GM12872 (cell line): ENCODE measurements at regions not wholly inside any gene's neighbourhood (a gene's known extent, or its start where the extent isn't known, plus 50 kb on each side); places are given as distances from the start of the nearest gene placed in this dataset.

Source experiments
- TF ChIP-seq, protein P1 (sequence below): IDR thresholded peaks from 3 replicates; pipeline ENCODE4 v1.5.1; 2011; ENCODE audit warnings: low read depth, mild to moderate bottlenecking, low read length, moderate library complexity; ENCODE audit not compliant: insufficient read depth

GRCh38 chr21:28598214-28598613, 394.5 kb downstream of the LTN1 start:
- TF ChIP-seq, protein P1, sequence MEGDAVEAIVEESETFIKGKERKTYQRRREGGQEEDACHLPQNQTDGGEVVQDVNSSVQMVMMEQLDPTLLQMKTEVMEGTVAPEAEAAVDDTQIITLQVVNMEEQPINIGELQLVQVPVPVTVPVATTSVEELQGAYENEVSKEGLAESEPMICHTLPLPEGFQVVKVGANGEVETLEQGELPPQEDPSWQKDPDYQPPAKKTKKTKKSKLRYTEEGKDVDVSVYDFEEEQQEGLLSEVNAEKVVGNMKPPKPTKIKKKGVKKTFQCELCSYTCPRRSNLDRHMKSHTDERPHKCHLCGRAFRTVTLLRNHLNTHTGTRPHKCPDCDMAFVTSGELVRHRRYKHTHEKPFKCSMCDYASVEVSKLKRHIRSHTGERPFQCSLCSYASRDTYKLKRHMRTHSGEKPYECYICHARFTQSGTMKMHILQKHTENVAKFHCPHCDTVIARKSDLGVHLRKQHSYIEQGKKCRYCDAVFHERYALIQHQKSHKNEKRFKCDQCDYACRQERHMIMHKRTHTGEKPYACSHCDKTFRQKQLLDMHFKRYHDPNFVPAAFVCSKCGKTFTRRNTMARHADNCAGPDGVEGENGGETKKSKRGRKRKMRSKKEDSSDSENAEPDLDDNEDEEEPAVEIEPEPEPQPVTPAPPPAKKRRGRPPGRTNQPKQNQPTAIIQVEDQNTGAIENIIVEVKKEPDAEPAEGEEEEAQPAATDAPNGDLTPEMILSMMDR, result no peak

DNA sequence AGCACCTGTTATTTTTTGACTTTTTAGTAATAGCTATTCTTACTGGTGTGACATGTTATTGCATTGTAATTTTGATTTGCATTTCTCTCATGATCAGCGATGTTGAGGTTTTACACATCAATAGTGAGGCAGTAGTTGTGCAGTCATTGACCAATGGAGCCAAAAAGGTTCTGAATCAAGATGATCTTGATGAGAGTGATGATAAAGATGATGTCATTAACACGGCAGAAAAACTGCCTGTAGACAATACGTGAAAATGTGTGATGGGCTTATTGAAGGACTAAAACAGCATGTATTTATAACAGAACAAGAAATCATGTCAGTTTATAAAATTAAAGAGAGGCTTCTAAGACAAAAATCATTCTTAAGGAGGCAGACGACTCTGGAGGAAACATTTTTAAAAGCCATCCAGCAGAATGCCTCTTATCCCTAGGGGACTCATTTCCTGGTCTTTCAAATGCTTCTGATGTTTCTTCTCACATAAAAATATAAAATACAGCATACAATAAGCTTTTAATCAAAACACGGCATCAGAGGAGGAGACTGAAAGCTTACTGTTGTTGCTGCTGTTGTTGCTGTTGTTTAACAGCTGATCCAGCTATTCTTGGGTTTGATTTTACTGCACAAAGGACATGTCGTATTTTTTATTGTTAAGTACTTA, 400.3 kb downstream of the LTN1 start:
- TF ChIP-seq, protein P1, result no peak

GRCh38 chr21:28590676-28591075, 402.0 kb downstream of the LTN1 start:
- TF ChIP-seq, protein P1, result no peak

DNA sequence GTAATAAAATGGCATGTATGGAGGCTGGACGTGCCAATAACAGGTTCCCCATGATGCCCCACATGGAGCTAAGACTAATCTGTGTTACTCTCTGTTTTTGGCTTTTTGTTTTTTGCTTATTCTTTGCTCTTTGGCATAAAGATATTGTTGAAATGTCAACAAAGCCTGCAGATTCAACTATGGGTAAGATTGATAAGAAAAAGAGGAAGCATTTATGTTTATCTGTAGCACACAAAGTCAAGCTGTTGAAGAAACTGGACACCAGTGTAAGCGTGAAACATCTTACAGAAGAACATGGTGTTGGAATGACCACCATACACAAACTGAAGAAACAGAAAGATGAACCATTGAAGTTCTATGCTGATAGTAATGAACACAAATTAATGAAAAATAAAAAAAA, 402.7 kb downstream of the LTN1 start:
- TF ChIP-seq, protein P1, result no peak

GRCh38 chr21:28588997-28589396, 403.7 kb downstream of the LTN1 start:
- TF ChIP-seq, protein P1, result no peak

GRCh38 chr21:28587748-28588147, 404.9 kb downstream of the LTN1 start:
- TF ChIP-seq, protein P1, result no peak

DNA sequence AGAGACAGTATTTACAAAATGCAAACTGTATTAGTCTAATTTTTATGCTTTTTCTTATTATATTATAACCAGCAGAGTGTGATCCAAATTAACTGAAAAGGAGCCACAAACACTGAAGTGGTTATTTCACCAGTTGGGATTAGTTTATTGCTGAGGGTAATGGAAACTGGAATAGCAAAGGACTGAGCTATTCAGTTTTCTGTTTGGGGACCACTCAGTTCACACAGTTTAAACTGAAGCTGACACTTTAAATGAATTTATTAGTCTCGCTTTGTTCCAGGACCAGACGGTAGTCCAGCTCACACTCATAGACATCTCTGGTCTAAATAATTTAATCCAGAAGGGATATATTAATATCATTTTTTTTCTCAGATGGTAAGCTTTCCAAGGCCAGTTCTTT, 410.7 kb downstream of the LTN1 start:
- TF ChIP-seq, protein P1, result no peak
